ENCODE measurements at regions not wholly inside any gene's neighbourhood (a gene's known extent, or its start where the extent isn't known, plus 50 kb on each side); places are given as distances from the start of the nearest gene placed in this dataset.
"Not testable (repeated sequence)": the region's sequence is repeated elsewhere in the genome, so short reads cannot be mapped to it uniquely, and the experiment has no call there.

DNA sequence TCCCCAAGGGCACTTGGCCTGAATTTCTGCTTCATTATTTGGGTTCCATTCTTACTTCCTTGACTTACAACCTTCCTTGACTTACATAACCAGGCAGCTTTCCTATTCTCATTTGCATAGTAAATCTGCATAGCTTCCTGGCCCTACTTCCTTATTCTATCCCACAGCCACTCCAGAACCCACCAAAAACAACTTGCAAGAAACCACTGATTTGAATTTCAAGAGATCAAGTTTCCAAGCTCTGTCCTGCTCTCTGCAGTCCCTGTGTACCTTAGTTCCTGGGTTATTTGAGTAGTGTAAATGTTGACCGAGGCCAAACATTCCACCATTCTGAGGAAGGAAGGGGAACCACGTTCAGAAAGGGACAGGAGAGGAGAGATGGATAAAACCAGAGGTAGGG, 603.3 kb downstream of the PTPRC start:
- DNase-seq: peak; percentile 80 to 83

DNA sequence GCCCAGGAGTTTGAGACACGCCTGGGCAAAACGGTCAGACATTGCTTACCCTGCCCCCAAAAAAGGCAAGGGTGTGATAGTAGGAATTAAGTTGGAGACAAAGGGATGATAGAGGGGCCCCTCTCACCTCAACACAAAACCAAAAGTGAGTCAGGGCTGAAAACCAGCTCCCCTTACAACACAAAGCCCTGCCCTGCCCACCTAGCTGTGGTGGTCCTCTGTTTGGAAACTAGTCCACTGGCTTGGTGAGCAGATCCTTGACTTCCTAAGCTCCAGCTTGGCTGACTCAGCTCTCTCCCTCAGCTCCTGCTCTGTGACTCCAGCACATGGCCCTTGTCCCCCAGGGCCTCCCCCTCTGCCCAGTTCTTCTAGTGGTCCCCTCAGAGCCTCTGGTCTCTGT, 603.8 kb downstream of the PTPRC start:
- DNase-seq: no peak

DNA sequence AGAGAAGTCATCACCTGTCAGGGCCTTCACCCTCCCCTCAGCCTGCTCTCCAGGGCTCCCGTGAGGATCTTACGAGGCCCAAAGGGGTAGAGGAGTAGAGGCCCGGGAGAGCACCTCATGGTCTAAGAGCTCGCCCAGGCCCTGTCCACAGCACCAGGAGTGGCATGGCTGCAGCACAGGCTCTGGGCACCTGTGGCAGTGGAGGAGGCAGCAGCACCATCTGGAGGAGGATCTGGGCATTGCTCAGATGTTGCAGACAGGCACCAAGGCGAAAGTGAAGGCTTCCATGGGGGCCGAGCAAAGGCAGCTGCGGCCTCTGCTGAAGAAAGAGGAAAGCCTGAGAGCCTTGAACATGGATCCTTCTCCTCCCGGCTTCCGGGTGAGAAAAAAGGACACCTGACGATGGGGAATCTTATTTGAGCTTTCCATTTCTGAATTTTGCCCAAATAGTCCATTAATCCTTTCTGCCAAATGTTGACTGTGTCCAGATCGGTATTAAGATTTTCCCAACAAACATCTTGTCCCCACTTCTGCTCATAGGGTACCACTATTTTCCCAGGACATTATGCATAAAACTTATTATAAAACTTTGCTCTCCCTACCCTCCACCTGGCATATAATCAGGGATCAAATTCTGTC, 604.7 kb downstream of the PTPRC start:
- DNase-seq: peak; percentile 51 to 67

DNA sequence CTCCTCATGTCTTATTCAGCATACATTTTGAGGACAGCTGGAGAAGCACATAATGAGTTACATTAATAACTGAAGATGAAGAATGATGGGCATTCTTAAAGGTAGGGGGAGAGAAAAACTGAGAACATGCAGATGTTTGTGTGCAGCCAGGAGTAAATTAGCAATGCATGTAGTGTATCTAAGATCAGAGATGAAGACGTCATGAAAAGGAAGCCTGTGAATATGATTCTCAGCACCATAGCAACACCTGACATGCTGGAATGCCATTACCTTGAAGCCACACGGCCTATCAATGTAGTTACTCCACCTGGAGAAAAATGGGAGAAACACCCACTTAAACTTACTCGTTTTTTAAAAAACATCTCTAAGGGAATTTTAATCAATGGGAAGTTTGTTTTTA, 607.1 kb downstream of the PTPRC start:
- DNase-seq: no peak

DNA sequence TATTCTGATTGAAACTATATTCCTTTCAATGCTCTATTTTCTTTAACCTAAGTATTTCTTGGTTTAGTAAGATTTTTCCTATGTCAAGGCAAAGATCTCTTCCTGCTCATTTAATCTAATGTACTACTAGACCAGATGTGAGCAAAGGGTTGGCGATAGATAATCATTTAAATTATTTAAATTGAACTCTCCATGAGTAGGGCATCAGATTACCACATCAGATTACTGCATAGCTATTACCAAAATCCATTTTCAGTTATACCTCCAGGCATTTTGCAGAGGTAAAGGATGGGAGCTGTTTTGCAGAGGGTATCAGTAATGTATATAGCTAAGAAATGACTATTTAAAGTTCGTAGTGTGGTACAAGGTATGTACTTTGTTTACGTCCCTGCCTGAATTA, 607.9 kb downstream of the PTPRC start:
- no peak for DNase-seq

DNA sequence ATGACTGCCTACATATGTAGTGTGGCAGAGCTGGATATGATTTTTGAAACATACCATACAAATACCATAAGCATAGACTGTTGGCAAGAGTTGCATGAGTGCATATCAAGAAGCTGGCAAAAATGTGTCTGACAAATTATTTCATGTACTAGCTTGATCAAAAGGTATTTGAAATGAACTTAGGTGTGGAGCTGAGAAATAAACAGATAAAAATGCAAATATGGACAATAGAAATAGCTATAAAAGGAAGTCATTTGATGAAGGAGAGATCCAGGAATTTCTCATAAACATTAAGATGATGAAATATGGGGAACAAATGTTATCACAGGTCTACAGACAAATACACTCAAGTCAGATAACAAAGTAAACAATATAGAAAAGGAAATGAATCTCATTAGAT, 609.1 kb downstream of the PTPRC start:
- no peak for DNase-seq

DNA sequence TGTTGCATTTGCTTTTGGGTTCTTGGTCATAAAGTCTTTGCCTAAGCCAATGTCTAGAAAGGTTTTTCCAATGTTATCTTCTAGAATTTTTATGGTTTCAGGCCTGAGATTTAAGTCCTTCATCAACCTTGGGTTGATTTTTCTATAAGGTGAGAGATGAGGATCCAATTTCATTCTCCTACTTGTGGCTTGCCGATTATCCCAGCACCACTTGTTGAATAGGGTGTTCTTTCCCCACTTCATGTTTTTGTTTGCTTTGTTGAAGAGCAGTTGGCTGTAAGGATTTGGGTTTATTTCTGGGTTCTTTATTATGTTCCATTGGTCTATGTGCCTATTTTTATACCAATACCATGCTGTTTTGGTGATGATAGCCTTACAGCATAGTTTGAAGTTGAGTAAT, 615.2 kb downstream of the PTPRC start:
- DNase-seq: not testable (repeated sequence)

DNA sequence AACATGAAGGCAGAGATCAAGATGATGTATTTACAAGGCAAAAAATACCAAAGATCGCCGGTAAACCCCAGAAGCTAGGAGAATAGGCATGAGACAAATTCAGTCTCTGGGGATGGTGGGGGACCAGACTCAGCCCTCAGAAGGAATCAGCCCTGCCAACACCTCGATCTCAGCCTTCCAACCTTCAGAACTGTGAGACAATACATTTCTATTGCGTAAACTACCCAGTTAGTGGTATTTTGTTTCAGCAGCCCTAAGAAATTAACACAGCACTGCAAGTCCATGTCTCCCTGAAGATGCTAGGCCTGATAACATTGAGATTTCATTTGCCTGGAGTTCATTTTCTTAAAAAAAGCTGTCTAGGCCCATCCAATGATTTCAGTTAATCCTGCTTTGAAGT, 622.5 kb downstream of the PTPRC start:
- no peak for DNase-seq

DNA sequence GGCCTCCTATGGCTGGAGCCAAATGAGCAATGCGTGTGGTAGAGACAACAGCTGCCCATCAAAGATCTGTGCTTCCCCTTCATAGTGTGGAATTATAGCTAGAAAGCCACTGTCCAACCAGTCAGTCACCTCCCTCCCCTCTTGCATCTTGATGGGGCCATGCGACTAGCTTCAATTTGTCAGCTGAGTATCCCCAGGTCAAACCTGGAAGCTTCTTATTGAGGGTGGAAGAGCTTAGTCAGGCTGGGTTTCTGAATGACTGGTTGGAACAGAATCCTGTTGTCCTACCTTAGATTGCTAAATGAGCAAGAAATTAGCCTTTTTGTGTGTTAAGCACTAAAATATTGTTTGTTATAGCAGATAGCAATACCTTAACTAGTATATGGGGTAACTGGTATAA, 625.4 kb downstream of the PTPRC start:
- no peak for DNase-seq

DNA sequence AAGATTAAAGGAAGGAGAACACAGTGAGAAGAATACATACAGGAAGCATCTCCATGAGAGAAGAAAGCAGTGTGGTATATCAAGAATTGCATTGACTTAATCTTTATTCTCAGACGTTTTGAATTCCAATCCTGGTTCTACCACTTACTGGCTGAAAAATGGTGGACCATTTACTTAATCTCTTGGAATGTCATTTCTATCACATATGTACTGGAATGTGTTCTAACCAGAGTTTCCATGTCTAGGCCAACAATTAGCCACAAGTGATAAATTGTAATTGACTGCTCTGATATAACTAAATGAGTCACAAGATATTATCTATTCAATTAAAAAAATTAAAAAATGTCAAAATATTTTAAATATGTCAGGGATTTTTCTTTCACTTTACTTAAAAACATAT, 626.1 kb downstream of the PTPRC start:
- no peak for DNase-seq

DNA sequence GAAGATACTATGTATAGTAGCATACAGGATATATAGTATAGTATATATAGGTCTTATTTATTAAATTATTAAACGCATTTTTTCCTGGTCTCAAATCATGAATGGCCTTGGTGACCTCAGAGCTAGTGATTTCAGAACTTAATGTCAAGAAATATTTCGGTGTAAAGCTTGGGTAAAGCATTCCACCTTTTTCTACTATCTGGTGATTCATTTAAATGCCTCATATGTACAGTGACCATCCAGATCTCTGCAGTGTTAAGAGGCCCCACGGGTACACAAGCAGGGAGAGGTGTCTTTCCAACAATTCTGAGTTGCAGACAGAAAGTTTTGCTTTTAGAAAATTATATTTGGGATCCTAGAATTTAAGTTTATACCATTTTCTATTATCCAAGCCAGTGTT, 626.5 kb downstream of the PTPRC start:
- DNase-seq: no peak

DNA sequence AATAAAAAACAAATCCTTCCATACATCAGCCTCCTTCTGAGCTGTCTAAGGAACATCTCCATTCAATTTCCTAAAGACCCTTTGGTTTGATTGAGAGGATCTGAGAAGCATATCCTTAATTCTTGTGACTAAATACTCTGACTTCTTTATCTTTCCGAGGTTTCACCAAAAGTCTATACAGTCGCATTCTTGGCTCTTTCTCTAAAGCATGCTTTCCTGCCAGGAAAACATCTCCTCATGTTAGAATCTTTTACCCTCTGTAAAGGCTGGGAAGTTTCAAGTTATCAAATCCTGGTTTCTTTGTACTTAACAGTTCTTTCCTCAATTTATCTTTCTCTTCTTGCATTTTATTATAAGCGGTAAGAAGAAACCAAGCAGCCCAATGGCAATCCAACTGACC, 630.4 kb downstream of the PTPRC start:
- no peak for DNase-seq

DNA sequence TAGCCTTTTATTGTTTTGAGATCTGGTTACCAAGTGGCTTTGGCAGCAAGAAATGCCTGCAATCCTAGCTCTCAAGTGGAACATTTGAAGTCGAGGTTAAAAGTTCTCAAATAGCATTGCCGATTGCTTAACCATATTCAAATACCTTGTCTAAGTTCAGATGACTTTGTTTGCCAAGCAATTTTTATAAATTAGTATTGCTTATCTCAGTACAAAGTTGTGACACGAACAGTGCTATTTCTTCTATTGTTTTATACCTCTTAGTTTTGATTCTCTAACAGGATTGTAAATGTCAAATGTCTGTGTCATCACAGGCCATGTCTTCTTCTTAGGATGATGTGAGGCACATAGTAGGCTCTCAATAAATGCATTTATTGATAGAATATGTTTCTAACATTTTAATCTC, 633.3 kb downstream of the PTPRC start:
- DNase-seq: no peak

DNA sequence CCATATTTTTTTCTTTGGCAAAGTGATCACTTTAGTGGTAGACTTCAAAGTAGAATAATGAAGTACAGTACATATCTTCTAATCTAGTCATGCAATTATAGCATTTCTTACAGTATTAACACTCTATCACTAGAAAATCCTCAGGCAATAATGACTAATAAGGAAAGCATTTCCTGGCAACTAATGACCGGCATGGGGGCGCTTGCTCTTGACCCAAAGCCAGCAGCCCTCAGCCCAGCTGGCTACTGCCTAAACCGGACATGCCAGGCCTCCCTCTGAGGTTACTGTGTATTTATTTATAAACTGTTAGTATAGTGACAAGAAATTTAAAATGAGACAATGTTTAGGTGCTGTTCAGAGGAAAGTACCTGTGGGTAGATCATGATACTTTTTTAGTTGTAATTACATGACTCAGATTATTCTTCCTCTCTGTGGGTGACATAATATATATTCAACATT, 633.8 kb downstream of the PTPRC start:
- no peak for DNase-seq

DNA sequence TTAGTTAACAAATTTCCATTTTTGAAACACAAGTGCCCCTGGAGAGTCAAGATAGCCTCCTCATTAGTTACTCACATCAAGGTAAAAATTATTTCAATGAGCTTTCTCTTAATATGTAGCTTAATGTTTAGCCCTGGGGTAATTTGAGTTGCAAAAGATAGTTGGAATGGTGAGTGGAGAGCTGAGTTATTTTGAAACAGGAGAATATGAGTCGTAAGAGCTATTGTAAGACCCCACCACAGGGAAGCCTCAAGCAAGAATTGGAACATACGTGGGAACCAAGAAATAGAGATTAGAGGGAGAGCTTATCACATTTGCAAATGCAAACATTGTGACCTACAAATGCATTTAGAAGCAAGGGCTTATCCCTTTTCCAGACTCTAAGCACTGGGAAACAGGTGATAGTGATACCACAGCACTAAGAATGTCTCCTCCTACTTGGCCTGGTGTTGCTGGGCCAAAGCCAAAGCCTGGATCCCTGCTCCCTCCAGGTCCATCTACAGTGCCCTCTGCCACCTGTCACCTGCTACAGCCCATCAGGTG, 635.1 kb downstream of the PTPRC start:
- DNase-seq: no peak

DNA sequence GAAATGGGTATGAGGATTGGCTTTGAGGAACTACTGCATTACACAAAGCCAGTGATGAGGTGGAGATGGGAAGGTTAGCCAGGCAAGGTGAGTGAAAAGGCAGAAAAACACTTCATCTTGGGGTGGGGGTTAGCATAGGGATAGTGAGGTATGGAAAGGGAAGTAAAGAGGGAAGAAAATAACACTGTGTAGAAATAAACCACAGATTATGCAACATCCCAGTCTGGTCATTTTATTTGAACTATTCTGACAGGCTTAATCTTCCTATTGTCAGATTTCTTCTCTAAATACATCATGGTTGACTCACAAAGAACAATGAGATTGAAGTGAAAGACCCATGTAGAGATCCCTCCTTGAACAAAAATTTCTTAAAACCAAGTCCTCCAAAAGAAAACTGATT, 640.2 kb downstream of the PTPRC start:
- peak; percentile 30 to 31 for DNase-seq

DNA sequence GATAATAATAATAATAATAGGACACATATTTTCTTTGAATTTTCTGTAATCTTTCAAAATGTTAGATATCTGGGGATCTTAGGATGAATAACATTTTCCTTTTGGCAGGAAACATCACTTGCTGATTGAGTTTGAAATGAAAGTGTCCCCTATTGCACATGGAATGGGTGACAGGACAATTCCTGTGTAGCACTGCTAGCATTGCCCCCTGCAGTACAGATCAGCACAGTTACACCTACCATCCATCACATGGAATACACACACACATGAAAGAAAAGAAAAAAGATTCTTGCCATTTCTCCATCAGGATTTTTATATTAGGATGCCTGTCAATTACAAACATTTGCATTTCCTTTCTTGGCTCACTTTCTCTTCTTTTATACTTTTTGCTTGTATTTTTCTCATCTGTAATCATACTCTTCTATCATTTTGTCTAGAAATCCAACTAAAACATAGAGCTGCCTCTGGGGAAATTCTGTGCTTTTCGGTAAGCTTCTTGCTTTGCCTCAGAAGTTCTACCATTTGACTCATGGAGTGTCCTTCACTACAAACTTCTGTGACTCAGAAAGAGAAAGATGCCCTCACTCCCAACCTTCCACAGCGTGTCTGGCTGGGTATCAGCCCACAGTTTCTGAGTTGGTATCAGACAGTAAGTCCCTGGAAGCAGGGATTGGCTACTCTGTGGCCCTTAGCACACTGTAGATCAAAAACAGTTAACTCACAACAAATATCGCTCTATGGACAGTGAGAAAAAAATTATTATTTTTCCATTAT, 641.2 kb downstream of the PTPRC start:
- no peak for DNase-seq

DNA sequence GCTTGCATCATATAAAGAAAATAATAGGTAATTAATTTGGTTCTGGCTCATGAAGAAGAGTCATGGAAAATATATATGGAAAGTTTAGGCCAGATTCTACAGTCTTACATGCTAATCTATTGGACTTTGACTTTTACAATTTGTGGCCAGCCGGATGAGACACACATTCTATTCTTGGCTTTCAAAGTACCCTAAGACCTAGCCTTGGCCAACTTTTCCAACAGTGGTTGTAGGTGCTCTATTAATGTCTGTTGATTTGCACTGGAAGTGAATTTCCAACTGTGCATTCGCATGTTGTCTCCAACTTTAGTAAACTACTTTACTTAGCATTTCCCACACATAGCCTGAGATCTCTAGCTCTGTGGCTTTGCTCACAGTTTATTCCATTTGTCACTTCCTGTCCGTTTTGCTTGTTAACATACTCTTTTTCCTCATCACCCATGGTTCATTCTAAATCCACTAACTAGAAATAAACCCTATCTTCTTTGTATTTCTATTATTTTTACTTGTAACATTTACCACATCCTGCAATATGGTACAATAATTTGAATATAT, 644.0 kb downstream of the PTPRC start:
- DNase-seq: peak; percentile 14 to 22

DNA sequence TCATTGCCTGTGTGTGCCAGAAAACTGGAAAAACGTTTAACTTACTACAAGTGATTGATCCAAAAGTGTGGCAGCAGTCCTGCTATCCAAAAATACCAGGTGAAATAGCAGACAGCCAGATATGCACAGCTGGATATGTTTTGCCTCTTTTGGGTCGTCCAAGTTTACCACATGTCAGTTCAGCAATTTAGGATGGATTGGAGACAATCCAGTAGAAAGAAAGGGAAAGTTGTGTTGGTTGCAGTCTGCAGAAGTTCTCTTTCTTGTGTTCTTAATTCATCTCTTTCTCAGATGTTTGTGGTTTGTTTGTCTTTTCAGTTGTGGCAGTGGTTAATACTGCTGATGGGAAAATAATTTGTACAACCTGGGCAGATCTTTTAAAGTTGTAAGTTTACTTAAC, 645.0 kb downstream of the PTPRC start:
- no peak for DNase-seq

DNA sequence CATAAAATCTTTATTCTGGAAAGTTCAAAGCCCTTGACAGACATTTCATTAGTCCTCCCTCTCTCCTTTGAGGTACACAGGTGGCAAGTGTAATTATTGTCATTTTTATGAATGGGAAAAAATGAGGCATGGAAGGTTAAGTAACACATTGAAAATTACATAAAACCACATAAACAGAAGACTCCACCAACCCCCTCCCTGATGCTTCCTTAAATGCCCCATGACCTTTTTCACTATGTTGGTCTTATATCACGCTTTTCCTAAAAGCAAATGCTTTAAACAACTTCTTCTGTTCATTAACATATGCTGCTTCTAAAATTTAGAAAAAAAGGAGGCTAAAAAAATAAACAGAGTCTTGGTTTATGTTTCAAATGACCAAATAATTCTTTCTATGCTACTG, 648.4 kb downstream of the PTPRC start:
- DNase-seq: no peak

DNA sequence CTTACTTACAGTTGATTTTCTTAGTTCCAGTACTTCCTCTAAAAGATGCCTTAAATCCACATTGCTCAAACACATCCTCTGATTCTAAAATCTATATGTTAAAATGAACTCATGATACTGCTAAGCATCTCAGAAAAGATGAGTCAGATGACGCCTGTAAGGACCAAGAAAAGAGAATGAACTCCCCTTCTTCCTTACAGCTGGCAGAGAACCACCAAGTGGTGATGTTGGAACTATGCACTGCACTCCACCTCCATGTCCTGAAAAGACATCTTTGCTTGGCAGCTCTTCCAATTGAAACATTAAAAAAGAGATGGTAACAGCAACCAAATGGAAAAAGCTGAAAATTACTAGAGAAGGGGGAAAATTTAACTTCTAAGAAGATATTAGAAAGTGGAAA, 648.8 kb downstream of the PTPRC start:
- DNase-seq: peak; percentile 10 to 30

DNA sequence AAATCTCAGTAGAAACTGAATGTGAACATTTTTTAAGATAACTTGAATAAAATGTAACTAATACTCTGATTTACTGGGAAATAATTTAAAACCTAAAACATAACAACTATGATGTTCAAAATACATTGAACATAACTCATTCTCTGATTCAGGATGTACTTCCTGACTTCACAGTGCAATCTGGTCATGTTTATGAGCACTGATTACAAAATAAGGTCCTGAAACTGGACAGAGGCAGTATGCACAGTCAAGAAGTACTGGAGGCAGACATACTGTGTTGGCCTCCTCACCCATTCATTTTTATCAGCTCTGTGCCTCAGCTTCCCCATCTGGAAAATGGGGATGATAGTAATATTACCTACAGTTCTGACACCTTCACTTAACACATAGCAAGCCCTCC, 651.3 kb downstream of the PTPRC start:
- no peak for DNase-seq

DNA sequence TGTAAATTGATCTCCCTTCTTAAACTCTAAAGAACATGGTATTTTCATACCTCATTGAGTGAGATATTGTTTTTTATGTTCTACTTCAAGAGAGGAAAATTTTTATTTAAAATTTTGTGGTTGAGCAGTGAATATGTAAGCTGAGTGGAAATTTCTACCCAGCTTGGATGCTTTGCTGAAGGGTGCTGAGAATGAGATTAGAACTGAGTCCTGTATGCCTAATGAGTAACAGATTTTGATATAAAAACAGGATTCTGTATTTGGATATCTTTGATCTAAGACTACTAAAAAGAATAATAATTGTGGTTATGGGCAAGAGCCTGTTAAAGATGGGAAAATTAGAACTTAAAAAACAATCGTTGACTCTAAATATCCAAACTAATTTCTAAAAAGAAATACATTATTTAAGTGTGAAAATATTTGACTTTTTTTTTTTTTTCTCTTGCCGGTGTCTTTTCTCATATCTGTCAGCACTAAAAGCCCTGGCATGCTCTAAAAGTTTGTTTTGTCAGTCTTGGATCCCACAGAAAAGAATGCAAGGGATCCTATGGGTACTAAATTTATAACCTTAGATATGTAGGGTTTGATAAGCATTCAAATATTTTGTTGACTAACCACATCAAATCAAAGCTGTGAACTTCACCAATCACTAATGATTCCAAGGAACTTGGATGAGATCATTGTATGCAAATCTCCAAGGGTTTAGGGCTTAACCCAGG, 652.3 kb downstream of the PTPRC start:
- DNase-seq: no peak

DNA sequence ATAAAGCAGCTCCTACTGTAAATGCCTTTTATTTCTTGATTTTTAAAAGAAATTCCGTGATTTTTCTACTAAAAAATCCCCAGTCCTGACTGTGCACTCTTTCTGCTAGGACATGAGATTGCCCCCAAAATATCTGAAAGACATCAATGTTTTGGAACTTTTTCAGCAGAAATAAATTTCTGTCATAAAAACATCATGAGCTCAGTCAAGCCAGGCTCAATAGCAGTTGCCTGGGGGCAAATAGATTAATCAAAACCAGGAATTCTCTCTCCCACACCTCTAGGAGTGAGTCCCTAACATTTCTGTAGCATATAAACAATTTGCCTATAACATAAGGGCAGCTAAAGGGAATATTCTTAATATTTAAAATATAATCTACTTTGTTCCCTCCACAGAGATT, 654.1 kb downstream of the PTPRC start:
- DNase-seq: no peak

All from Kasumi-1 (cell line).